ENCODE measurements at regions not wholly inside any gene's neighbourhood (a gene's known extent, or its start where the extent isn't known, plus 50 kb on each side); places are given as distances from the start of the nearest gene placed in this dataset.

GRCh38 chr16:17612336-17612735 is 141.6 kb upstream of the XYLT1 start:
- Histone ChIP-seq H3K4me3 (ENCODE audit: low read depth in 1 of 5, low read length in 5 of 5) (no peak overlapping the region), H3K36me3 (ENCODE audit: control insufficient read depth in 5 of 5, insufficient read depth in 5 of 5, low read length in 5 of 5) (no peaks in the 10 kb centered on the region), H3K9me3 (ENCODE audit: control insufficient read depth in 5 of 5, low read length in 5 of 5) (no peaks in the 10 kb centered on the region), H3K4me1 (ENCODE audit: control insufficient read depth in 5 of 5, insufficient read depth in 5 of 5, low read length in 5 of 5) (no peaks in the 10 kb centered on the region), H3K27me3 (ENCODE audit: control insufficient read depth in 5 of 5, insufficient read depth in 4 of 5, low read length in 5 of 5) (peaks cover 0 to under 1% (median 0%) of the 10 kb centered on the region in 5 donors), H3K27ac (ENCODE audit: low read depth, low read length) (no peak overlapping the region), H3K9ac (ENCODE audit: low read length in 5 of 5) (no peak overlapping the region)

GRCh38 chr16:17607609-17608008 is 136.8 kb upstream of the XYLT1 start:
- Histone ChIP-seq H3K36me3 (ENCODE audit: control insufficient read depth in 5 of 5, insufficient read depth in 5 of 5, low read length in 5 of 5) (no peaks in the 10 kb centered on the region), H3K4me1 (ENCODE audit: control insufficient read depth in 5 of 5, insufficient read depth in 5 of 5, low read length in 5 of 5) (no peaks in the 10 kb centered on the region), H3K9ac (ENCODE audit: low read length in 5 of 5) (no peak overlapping the region), H3K27me3 (ENCODE audit: control insufficient read depth in 5 of 5, insufficient read depth in 4 of 5, low read length in 5 of 5) (peaks cover 0 to 6% (median 0%) of the 10 kb centered on the region in 5 donors), H3K27ac (ENCODE audit: low read depth, low read length) (no peak overlapping the region), H3K4me3 (ENCODE audit: low read depth in 1 of 5, low read length in 5 of 5) (no peak overlapping the region), H3K9me3 (ENCODE audit: control insufficient read depth in 5 of 5, low read length in 5 of 5) (no peaks in the 10 kb centered on the region)

GRCh38 chr16:17607075-17607509 is 136.3 kb upstream of the XYLT1 start:
- Histone ChIP-seq H3K36me3 (ENCODE audit: control insufficient read depth in 5 of 5, insufficient read depth in 5 of 5, low read length in 5 of 5) (no peaks in the 10 kb centered on the region), H3K9me3 (ENCODE audit: control insufficient read depth in 5 of 5, low read length in 5 of 5) (no peaks in the 10 kb centered on the region), H3K4me1 (ENCODE audit: control insufficient read depth in 5 of 5, insufficient read depth in 5 of 5, low read length in 5 of 5) (no peaks in the 10 kb centered on the region), H3K9ac (ENCODE audit: low read length in 5 of 5) (no peak overlapping the region), H3K27ac (ENCODE audit: low read depth, low read length) (no peak overlapping the region), H3K27me3 (ENCODE audit: control insufficient read depth in 5 of 5, insufficient read depth in 4 of 5, low read length in 5 of 5) (peaks cover 0 to 6% (median 0%) of the 10 kb centered on the region in 5 donors), H3K4me3 (ENCODE audit: low read depth in 1 of 5, low read length in 5 of 5) (no peak overlapping the region)

- Histone ChIP-seq H3K4me3 (ENCODE audit: low read depth in 1 of 5, low read length in 5 of 5) (no peak overlapping the region), H3K27ac (ENCODE audit: low read depth, low read length) (no peak overlapping the region), H3K4me1 (ENCODE audit: control insufficient read depth in 5 of 5, insufficient read depth in 5 of 5, low read length in 5 of 5) (no peaks in the 10 kb centered on the region), H3K36me3 (ENCODE audit: control insufficient read depth in 5 of 5, insufficient read depth in 5 of 5, low read length in 5 of 5) (no peaks in the 10 kb centered on the region), H3K9me3 (ENCODE audit: control insufficient read depth in 5 of 5, low read length in 5 of 5) (no peaks in the 10 kb centered on the region), H3K9ac (ENCODE audit: low read length in 5 of 5) (no peak overlapping the region), H3K27me3 (ENCODE audit: control insufficient read depth in 5 of 5, insufficient read depth in 4 of 5, low read length in 5 of 5) (peaks cover 0 to 6% (median 0%) of the 10 kb centered on the region in 5 donors)
Measured at GRCh38 chr16:17606460-17606859, 135.7 kb upstream of the XYLT1 start.

- H3K4me3 ChIP-seq (ENCODE audit: low read depth in 1 of 5, low read length in 5 of 5) = no peak overlapping the region
- peaks cover 0 to 6% (median 0%) of the 10 kb centered on the region in 5 donors for H3K27me3 ChIP-seq (ENCODE audit: control insufficient read depth in 5 of 5, insufficient read depth in 4 of 5, low read length in 5 of 5)
- H3K27ac ChIP-seq (ENCODE audit: low read depth, low read length) = no peak overlapping the region
- no peak overlapping the region for H3K9ac ChIP-seq (ENCODE audit: low read length in 5 of 5)
- no peaks in the 10 kb centered on the region for H3K9me3 ChIP-seq (ENCODE audit: control insufficient read depth in 5 of 5, low read length in 5 of 5)
- H3K4me1 ChIP-seq (ENCODE audit: control insufficient read depth in 5 of 5, insufficient read depth in 5 of 5, low read length in 5 of 5) = no peaks in the 10 kb centered on the region
- no peaks in the 10 kb centered on the region for H3K36me3 ChIP-seq (ENCODE audit: control insufficient read depth in 5 of 5, insufficient read depth in 5 of 5, low read length in 5 of 5)
Measured at GRCh38 chr16:17605784-17606183, 135.0 kb upstream of the XYLT1 start.

GRCh38 chr16:17603626-17604025 is 132.9 kb upstream of the XYLT1 start:
- H3K27ac ChIP-seq (ENCODE audit: low read depth, low read length) = no peak overlapping the region
- peaks cover 0 to 6% (median 0%) of the 10 kb centered on the region in 5 donors for H3K27me3 ChIP-seq (ENCODE audit: control insufficient read depth in 5 of 5, insufficient read depth in 4 of 5, low read length in 5 of 5)
- H3K36me3 ChIP-seq (ENCODE audit: control insufficient read depth in 5 of 5, insufficient read depth in 5 of 5, low read length in 5 of 5) = no peaks in the 10 kb centered on the region
- no peaks in the 10 kb centered on the region for H3K4me1 ChIP-seq (ENCODE audit: control insufficient read depth in 5 of 5, insufficient read depth in 5 of 5, low read length in 5 of 5)
- H3K9ac ChIP-seq (ENCODE audit: low read length in 5 of 5) = no peak overlapping the region
- H3K9me3 ChIP-seq (ENCODE audit: control insufficient read depth in 5 of 5, low read length in 5 of 5) = peaks cover 0 to 9% (median 6%) of the 10 kb centered on the region in 5 donors
- no peak overlapping the region for H3K4me3 ChIP-seq (ENCODE audit: low read depth in 1 of 5, low read length in 5 of 5)

GRCh38 chr16:17602678-17603077 is 131.9 kb upstream of the XYLT1 start:
- Histone ChIP-seq H3K4me1 (ENCODE audit: control insufficient read depth in 5 of 5, insufficient read depth in 5 of 5, low read length in 5 of 5) (no peaks in the 10 kb centered on the region), H3K9ac (ENCODE audit: low read length in 5 of 5) (no peak overlapping the region), H3K4me3 (ENCODE audit: low read depth in 1 of 5, low read length in 5 of 5) (no peak overlapping the region), H3K27me3 (ENCODE audit: control insufficient read depth in 5 of 5, insufficient read depth in 4 of 5, low read length in 5 of 5) (peaks cover 0 to 6% (median 0%) of the 10 kb centered on the region in 5 donors), H3K9me3 (ENCODE audit: control insufficient read depth in 5 of 5, low read length in 5 of 5) (peaks cover 0 to 17% (median 6%) of the 10 kb centered on the region in 5 donors), H3K36me3 (ENCODE audit: control insufficient read depth in 5 of 5, insufficient read depth in 5 of 5, low read length in 5 of 5) (no peaks in the 10 kb centered on the region), H3K27ac (ENCODE audit: low read depth, low read length) (no peak overlapping the region)

- H3K9me3 ChIP-seq (ENCODE audit: control insufficient read depth in 5 of 5, low read length in 5 of 5) = peaks cover 0 to 17% (median 6%) of the 10 kb centered on the region in 5 donors
- no peaks in the 10 kb centered on the region for H3K4me1 ChIP-seq (ENCODE audit: control insufficient read depth in 5 of 5, insufficient read depth in 5 of 5, low read length in 5 of 5)
- H3K36me3 ChIP-seq (ENCODE audit: control insufficient read depth in 5 of 5, insufficient read depth in 5 of 5, low read length in 5 of 5) = no peaks in the 10 kb centered on the region
- H3K27me3 ChIP-seq (ENCODE audit: control insufficient read depth in 5 of 5, insufficient read depth in 4 of 5, low read length in 5 of 5) = no peaks in the 10 kb centered on the region
- no peak overlapping the region for H3K9ac ChIP-seq (ENCODE audit: low read length in 5 of 5)
- H3K4me3 ChIP-seq (ENCODE audit: low read depth in 1 of 5, low read length in 5 of 5) = no peak overlapping the region
- no peak overlapping the region for H3K27ac ChIP-seq (ENCODE audit: low read depth, low read length)
Measured at GRCh38 chr16:17598968-17599367, 128.2 kb upstream of the XYLT1 start.

GRCh38 chr16:17591655-17592405 is 121.1 kb upstream of the XYLT1 start:
- Histone ChIP-seq H3K4me1 (ENCODE audit: control insufficient read depth in 5 of 5, insufficient read depth in 5 of 5, low read length in 5 of 5) (no peaks in the 10 kb centered on the region), H3K4me3 (ENCODE audit: low read depth in 1 of 5, low read length in 5 of 5) (no peak overlapping the region), H3K36me3 (ENCODE audit: control insufficient read depth in 5 of 5, insufficient read depth in 5 of 5, low read length in 5 of 5) (no peaks in the 10 kb centered on the region), H3K27me3 (ENCODE audit: control insufficient read depth in 5 of 5, insufficient read depth in 4 of 5, low read length in 5 of 5) (no peaks in the 10 kb centered on the region), H3K27ac (ENCODE audit: low read depth, low read length) (no peak overlapping the region), H3K9ac (ENCODE audit: low read length in 5 of 5) (no peak overlapping the region), H3K9me3 (ENCODE audit: control insufficient read depth in 5 of 5, low read length in 5 of 5) (peaks cover 0 to 5% (median 0%) of the 10 kb centered on the region in 5 donors)

GRCh38 chr16:17590711-17591654 is 120.2 kb upstream of the XYLT1 start:
- Histone ChIP-seq H3K27ac (ENCODE audit: low read depth, low read length) (no peak overlapping the region), H3K4me1 (ENCODE audit: control insufficient read depth in 5 of 5, insufficient read depth in 5 of 5, low read length in 5 of 5) (no peaks in the 10 kb centered on the region), H3K4me3 (ENCODE audit: low read depth in 1 of 5, low read length in 5 of 5) (no peak overlapping the region), H3K9me3 (ENCODE audit: control insufficient read depth in 5 of 5, low read length in 5 of 5) (peaks cover 0 to 6% (median 0%) of the 10 kb centered on the region in 5 donors), H3K36me3 (ENCODE audit: control insufficient read depth in 5 of 5, insufficient read depth in 5 of 5, low read length in 5 of 5) (no peaks in the 10 kb centered on the region), H3K9ac (ENCODE audit: low read length in 5 of 5) (no peak overlapping the region), H3K27me3 (ENCODE audit: control insufficient read depth in 5 of 5, insufficient read depth in 4 of 5, low read length in 5 of 5) (no peaks in the 10 kb centered on the region)
